WI38 (cell line): ENCODE measurements at regions not wholly inside any gene's neighbourhood (a gene's known extent, or its start where the extent isn't known, plus 50 kb on each side); places are given as distances from the start of the nearest gene placed in this dataset.

Experiments
- H3K4me3 ChIP-seq: 2 replicates; pipeline ENCODE4 v1.5.1; 2011; ENCODE audit warnings: low read depth, mild to moderate bottlenecking, control low read depth, low read length
- TF ChIP-seq, protein P1 (sequence below): IDR thresholded peaks from 2 replicates; pipeline ENCODE4 v1.5.1; 2012; ENCODE audit warnings: low read depth, mild to moderate bottlenecking, control low read depth, low read length

DNA sequence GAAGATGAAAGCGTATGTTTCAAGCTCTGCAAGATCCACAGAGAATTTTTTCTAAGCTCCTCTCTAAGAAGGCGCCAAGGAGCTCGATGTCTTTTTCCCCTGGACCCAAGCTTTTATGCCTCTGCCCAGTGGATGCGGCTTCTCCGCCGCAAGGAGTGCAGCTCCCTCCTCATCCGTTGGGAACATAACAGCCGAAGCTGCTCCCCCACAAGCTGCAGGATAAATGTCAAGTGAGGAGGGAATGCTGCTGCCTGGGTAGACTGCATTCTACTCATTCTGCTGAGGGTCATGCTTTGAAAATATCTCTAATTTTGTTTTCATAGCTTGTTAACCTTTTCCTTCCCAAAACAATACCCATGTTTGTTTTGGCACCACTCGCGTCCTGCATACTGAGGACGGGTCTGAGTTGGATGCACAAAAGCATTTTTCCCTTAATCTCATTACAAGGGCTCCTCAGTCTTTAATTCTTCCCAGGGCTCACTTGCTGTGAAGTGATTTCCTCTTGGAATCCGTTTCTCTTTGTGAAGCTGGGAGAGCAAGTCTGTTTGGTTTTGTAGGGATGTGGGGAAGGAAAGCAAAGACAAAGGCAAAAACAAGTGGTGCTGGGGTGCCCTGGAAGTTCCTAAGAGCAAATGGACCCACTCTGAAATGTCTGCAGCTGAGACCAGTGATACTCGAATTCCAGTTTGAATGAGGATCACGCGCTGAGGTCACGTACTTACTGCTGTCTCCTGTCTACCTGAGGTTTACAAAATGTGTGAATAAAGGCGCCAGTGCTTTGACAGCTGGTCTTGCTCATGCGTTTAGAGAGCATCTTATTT, 134.0 kb upstream of the IRF2BP2 start:
- TF ChIP-seq, protein P1, sequence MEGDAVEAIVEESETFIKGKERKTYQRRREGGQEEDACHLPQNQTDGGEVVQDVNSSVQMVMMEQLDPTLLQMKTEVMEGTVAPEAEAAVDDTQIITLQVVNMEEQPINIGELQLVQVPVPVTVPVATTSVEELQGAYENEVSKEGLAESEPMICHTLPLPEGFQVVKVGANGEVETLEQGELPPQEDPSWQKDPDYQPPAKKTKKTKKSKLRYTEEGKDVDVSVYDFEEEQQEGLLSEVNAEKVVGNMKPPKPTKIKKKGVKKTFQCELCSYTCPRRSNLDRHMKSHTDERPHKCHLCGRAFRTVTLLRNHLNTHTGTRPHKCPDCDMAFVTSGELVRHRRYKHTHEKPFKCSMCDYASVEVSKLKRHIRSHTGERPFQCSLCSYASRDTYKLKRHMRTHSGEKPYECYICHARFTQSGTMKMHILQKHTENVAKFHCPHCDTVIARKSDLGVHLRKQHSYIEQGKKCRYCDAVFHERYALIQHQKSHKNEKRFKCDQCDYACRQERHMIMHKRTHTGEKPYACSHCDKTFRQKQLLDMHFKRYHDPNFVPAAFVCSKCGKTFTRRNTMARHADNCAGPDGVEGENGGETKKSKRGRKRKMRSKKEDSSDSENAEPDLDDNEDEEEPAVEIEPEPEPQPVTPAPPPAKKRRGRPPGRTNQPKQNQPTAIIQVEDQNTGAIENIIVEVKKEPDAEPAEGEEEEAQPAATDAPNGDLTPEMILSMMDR = no peak
- 0 out of 2 replicates have a peak overlapping the region, but pooled peaks have one; percentile 9 for H3K4me3 ChIP-seq

DNA sequence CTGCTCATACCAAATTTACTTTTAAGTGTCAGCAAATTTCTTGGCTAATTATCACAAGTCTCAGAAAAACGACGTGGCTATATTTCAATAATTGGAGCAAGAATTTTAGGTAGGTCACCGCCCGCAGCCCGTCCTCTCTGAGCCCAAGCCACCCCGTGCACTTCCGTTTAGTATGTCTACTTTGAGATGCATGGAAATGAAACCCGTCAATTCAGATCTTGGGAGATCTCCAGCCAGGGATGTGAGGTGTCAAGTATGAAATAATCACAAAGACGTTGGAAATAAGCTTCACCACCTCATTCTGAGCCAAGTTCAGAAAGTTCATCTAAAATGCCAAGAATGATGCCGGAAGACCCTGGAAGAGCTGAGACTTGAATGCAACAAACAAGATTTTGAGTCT, 132.6 kb upstream of the IRF2BP2 start:
- TF ChIP-seq, protein P1 = no peak

DNA sequence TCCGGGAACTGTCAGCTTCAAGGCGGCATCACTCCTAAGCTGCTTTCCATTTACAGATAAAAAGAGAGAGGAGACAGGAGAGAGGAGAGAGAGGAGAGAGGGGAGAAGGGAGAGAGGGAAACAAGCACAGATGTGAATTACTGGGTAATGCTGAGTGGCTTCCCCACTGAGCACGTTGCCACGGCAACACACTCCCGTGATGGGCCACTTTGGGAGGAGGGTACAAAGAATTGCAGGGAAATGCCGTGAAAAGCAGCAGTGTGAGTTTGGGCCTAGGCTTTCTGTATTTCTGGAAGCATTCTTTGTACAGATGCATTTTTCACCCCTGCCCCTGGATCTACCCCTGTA, 128.0 kb upstream of the IRF2BP2 start:
- TF ChIP-seq, protein P1 = no peak
- H3K4me3 ChIP-seq = no peak overlapping the region

More for the DNA sequence above, 132.6 kb upstream of the IRF2BP2 start:
- no peak overlapping the region for H3K4me3 ChIP-seq

DNA sequence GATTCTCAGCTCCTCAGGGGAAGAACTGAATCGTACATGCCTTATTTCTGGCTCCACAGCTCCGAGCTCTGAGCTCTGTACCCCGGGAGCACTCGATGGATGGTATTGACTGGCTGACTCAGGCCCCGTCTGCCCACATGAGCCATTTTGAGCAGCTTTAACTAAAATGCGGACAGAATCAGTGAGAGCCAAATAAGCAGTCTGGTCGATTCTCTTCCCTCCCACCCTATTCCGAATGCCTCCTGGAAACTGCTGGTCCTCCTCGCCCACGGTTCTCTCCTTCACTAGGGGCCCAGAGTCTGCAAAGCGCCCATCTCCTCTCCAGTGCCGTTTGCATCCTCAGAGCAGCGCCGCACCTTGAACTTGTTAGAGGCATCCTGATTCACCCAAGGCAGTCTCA, 125.9 kb upstream of the IRF2BP2 start:
- TF ChIP-seq, protein P1 = no peak
- H3K4me3 ChIP-seq = no peak overlapping the region

DNA sequence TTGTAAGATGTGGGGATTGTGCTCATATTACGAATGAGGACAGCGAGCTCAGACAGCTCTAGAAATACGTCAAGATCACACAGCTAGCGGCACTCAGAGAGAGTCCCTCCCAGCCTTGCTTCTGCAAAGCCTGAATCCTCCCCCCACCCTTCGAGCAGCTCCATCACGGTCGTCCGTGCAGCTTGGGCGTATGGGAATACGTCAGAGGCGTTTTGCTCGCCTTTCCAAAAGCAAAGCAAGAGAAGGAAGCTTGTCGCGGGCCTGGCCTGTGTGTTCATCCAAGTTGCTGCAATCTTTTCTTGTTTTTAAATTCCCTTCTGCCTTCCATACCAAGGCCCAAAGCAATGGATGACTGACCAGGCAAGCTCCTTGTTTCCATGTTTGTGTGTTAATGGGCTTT, 125.5 kb upstream of the IRF2BP2 start:
- no peak overlapping the region for H3K4me3 ChIP-seq
- TF ChIP-seq, protein P1 = no peak

DNA sequence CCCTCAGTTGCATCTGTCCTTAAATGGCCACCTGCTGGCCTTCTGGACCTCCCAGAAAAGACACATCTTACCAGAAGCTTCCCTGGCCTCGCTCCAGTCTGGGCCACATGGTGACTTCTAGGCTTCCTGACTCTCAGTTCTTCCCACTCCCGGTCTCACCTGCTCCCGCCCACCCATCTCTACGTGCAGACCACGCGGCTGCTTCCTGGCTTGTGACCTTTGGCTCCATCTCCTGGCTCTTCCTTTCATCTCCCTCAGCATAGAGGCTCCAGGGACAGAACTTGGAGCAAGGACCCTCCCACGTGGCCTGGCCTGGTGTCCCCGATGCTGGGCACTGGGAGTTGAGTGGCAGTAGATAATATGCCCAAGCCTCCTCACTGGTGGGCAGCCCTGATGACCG, 124.9 kb upstream of the IRF2BP2 start:
- TF ChIP-seq, protein P1 = no peak
- H3K4me3 ChIP-seq = no peak overlapping the region

DNA sequence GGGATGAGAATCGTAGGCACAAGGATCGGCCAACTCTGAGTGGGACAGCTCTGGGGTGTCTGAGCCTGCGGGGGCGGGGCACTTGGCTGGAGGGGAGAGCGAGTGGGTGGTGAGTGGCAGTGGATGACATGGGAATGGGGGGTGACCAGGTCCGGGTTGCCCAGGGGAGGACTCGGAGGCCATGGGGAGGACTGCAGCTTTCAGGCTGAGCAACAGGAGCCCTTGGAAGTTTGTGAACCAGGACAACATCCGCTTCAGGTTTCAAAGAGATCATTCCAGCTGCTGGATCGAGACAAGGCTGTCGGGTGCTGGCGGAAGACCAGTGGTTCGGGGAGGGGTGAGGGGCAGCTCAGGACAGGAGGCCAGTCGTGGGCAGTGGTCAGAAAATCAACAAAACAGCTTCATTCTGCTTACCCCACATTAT, 124.4 kb upstream of the IRF2BP2 start:
- TF ChIP-seq, protein P1 = no peak
- H3K4me3 ChIP-seq = no peak overlapping the region
